ENCODE measurements at regions not wholly inside any gene's neighbourhood (a gene's known extent, or its start where the extent isn't known, plus 50 kb on each side); places are given as distances from the start of the nearest gene placed in this dataset.
"Not testable (repeated sequence)": the region's sequence is repeated elsewhere in the genome, so short reads cannot be mapped to it uniquely, and the experiment has no call there.

DNA sequence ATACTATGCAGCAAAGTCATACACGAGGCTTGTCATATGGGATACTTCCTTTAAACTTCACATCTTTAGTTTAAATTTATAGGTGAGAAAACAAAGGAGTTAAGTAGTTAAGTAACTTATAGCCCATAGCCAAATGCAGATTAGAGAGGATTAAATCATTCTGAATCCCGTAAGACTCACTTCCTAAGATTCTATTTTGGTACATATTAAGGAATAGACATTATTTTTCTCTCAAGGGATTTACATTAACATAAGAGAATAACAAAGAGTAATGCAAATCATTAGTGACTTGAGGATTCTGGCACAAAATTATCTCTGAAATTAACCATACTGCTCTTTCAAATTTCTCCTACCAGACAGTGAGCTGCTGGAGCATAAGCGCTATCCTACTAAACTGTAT is 747.4 kb upstream of the ARPP21 start:
- ATAC-seq (no peak), DNase-seq (no peak)
- WGBS, 2 donors: 61 to 63% methylated on average over 3 of the region's 3 CpGs
- intact Hi-C loops (cut with DNase I): no loop called here
- TF ChIP-seq, protein P1, sequence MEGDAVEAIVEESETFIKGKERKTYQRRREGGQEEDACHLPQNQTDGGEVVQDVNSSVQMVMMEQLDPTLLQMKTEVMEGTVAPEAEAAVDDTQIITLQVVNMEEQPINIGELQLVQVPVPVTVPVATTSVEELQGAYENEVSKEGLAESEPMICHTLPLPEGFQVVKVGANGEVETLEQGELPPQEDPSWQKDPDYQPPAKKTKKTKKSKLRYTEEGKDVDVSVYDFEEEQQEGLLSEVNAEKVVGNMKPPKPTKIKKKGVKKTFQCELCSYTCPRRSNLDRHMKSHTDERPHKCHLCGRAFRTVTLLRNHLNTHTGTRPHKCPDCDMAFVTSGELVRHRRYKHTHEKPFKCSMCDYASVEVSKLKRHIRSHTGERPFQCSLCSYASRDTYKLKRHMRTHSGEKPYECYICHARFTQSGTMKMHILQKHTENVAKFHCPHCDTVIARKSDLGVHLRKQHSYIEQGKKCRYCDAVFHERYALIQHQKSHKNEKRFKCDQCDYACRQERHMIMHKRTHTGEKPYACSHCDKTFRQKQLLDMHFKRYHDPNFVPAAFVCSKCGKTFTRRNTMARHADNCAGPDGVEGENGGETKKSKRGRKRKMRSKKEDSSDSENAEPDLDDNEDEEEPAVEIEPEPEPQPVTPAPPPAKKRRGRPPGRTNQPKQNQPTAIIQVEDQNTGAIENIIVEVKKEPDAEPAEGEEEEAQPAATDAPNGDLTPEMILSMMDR (IDR thresholded peaks at IDR 0.05): no peak
- H3K27ac ChIP-seq: no peak overlapping the region
- H3K4me1 ChIP-seq: no peaks in the 10 kb centered on the region
- no peak overlapping the region for H3K4me3 ChIP-seq
- H3K27me3 ChIP-seq: no peaks in the 10 kb centered on the region
- peaks cover 0 to 4% (median 0%) of the 10 kb centered on the region in 11 donors for H3K9me3 ChIP-seq
- no peaks in the 10 kb centered on the region for H3K36me3 ChIP-seq

- TF ChIP-seq, protein P1 (IDR thresholded peaks at IDR 0.05): no peak
- no peak overlapping the region for H3K4me3 ChIP-seq
- H3K27ac ChIP-seq: no peak overlapping the region
- H3K4me1 ChIP-seq: no peaks in the 10 kb centered on the region
- 68 to 73% methylated on average over 1 of the region's 1 CpG for WGBS, 2 donors
- intact Hi-C loops (cut with DNase I): no loop called here
- peaks cover 0 to 2% (median 0%) of the 10 kb centered on the region in 11 donors for H3K9me3 ChIP-seq
- DNase-seq (no peak), ATAC-seq (no peak)
- no peaks in the 10 kb centered on the region for H3K27me3 ChIP-seq
- H3K36me3 ChIP-seq: no peaks in the 10 kb centered on the region
Observed at GRCh38 chr3:34895841-34896240, 743.5 kb upstream of the ARPP21 start.

DNA sequence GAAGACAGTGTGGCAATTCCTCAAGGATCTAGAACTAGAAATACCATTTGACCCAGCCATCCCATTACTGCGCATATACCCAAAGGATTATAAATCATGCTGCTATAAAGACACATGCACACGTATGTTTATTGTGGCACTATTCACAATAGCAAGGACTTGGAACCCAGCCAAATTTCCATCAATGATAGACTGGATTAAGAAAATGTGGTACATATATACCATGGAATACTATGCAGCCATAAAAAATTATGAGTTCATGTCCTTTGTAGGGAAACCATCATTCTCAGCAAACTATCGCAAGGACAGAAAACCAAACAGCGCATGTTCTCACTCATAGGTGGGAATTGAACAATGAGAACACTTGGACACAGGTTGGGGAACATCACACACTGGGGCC is 729.6 kb upstream of the ARPP21 start:
- H3K27me3 ChIP-seq; H3K36me3 ChIP-seq; H3K27ac ChIP-seq; intact Hi-C loops (cut with DNase I); DNase-seq; H3K4me1 ChIP-seq; H3K4me3 ChIP-seq; ATAC-seq: not testable (repeated sequence)
- 99% methylated on average over 4 of the region's 4 CpGs for WGBS, 2 donors
- H3K9me3 ChIP-seq: peaks cover 0 to 20% (median 0%) of the 10 kb centered on the region in 11 donors

GRCh38 chr3:34919025-34919424 is 720.3 kb upstream of the ARPP21 start:
- Histone ChIP-seq H3K27me3 (no peaks in the 10 kb centered on the region), H3K4me3 (no peak overlapping the region), H3K27ac (no peak overlapping the region), H3K9me3 (peaks cover 0 to 6% (median 0%) of the 10 kb centered on the region in 11 donors), H3K36me3 (no peaks in the 10 kb centered on the region), H3K4me1 (no peaks in the 10 kb centered on the region)
- TF ChIP-seq, protein P1 (IDR thresholded peaks at IDR 0.05): no peak
- DNase-seq (no peak), ATAC-seq (no peak)
- intact Hi-C loops (cut with DNase I): no loop called here

- no peaks in the 10 kb centered on the region for H3K4me1 ChIP-seq
- no peak overlapping the region for H3K27ac ChIP-seq
- no peaks in the 10 kb centered on the region for H3K27me3 ChIP-seq
- no peaks in the 10 kb centered on the region for H3K36me3 ChIP-seq
- ATAC-seq (no peak), DNase-seq (no peak)
- intact Hi-C loops (cut with DNase I): no loop called here
- H3K9me3 ChIP-seq: peaks cover 0 to 6% (median 0%) of the 10 kb centered on the region in 11 donors
- H3K4me3 ChIP-seq: no peak overlapping the region
- TF ChIP-seq, protein P1 (IDR thresholded peaks at IDR 0.05): no peak
Observed at GRCh38 chr3:34920806-34921205, 718.5 kb upstream of the ARPP21 start.

All from heart right ventricle (tissue), 16 donors.